Activated naive CD4-positive, alpha-beta T cell treated with anti-CD3 and anti-CD28 coated beads, Interleukin-2, amount 50 U/mL, for 72 hours (primary cell): ENCODE measurements at regions not wholly inside any gene's neighbourhood (a gene's known extent, or its start where the extent isn't known, plus 50 kb on each side); places are given as distances from the start of the nearest gene placed in this dataset.

Experiments
- ATAC-seq, 2 donors: fragments of 150-1000 bp; cut with Tn5 transposase; 2 replicates each; pipeline ENCODE4 v1.10.0; 2021; ENCODE audit warnings: mild to moderate bottlenecking in 2 of 2, moderate library complexity in 2 of 2
- DNase-seq, 2 donors: peaks; one replicate each; pipeline ENCODE4 v3.0.0; 2021 to 2022; ENCODE audit warnings: low spot score in 2 of 2
- H3K27ac Mint-ChIP-seq, 2 donors: one replicate each; pipeline ENCODE4 v1.8.0; 2022; ENCODE audit warnings: mild to moderate bottlenecking in 2 of 2, mixed read lengths in 2 of 2
- H3K36me3 Mint-ChIP-seq, 2 donors: one replicate each; pipeline ENCODE4 v1.8.0; 2022; ENCODE audit warnings: mixed read lengths in 2 of 2
- H3K9me3 Mint-ChIP-seq, 2 donors: one replicate each; pipeline ENCODE4 v1.8.0; 2022; ENCODE audit warnings: mixed read lengths in 2 of 2

DNA sequence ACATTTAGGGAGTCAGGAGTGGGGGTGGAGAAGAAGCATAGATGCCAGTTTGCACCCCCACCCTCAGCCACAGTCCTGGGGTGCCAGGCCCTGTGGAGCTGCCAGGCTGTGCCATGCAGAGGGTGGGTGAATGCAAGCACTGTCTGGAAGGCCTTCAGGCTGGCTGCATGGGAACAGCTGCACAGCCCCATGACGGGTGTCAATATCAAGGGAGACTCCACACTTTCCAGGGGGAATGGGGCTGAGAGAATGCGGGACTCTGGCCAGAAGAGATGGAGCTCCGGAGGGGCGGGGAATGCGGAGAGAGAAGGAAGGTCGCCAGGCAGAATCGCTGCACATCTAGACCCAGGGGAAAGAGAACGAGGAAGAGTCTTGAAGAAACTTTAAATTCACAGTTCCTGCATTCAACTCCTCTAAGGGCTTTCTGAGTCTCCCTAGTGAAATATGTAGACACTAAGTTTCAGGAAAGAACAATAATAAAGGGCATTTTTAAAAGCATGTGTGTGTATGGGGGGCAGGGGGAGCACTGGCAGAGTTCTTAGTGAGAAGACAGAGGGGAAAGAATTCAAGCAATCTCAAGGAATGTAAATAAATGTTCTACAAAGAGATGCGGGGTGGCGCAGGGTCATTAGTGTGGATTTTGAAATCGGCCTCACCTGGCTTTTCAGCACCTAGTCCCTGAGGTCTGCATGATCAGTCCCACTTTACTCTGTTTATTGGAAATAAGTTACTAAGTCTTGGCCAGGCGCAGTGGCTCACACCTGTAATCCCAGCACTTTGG, 59.1 kb downstream of the BOD1 start:
- Mint-ChIP-seq H3K9me3 (peaks cover 9 to 16% of the 10 kb centered on the region in 2 donors), H3K36me3 (peaks cover 6 to 19% of the 10 kb centered on the region in 2 donors), H3K27ac (no peak overlapping the region)
- ATAC-seq (no peak), DNase-seq (no peak)

DNA sequence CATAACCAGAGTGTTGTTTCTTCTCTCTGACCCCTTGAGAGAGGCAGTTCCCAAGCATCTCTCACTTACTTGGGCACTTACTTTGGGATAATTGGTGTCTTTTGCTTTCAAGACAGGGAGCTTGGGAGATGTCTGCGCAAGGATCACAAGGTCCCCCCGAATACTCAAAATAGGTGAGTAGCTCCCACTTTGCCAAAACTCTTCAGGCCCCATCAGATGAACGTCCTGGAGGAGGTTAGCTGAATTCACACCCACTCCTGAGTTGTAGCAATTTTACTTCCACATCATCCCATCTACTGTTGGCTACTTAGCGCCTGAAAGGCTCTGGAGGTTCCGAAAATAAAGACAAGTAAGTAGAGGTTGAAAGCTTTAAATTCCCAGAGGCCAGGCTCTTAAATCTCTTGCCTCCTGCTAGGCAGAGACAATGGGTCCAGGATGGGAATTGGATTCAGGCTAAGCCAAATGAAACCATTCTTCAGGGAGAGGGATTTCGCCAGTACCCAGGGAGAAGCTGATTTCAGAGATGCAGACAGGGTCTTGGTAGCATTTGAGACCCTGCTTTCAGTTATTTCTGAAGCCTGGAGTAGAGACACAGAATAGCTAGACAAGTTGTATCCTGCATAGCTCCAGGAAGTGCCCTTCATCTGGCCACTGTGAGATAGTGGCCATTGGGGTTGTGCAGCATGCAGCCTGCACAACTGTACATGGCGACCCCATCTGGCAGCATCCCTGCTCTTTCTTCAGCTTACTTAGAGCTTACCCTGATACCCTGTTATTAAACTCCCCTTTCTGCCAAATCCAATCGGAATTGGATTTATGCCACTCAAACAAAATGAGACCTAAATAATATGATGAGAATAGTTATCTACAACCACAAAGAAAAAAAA, 60.1 kb downstream of the BOD1 start:
- no peak overlapping the region for H3K27ac Mint-ChIP-seq
- ATAC-seq (no peak), DNase-seq (no peak)
- peaks cover 6 to 14% of the 10 kb centered on the region in 2 donors for H3K36me3 Mint-ChIP-seq
- H3K9me3 Mint-ChIP-seq = peaks cover 7 to 11% of the 10 kb centered on the region in 2 donors

- no peak for DNase-seq
- no peak for ATAC-seq
- Mint-ChIP-seq H3K36me3 (peaks cover 6% of the 10 kb centered on the region in 2 donors), H3K27ac (no peak overlapping the region), H3K9me3 (peaks cover 5 to 7% of the 10 kb centered on the region in 2 donors)
These were observed 61.3 kb downstream of the BOD1 start for GRCh38 chr5:173554989-173555705.

- no peak for ATAC-seq
These were observed 62.2 kb downstream of the BOD1 start for GRCh38 chr5:173554038-173554955.

GRCh38 chr5:173550641-173551040, 65.8 kb downstream of the BOD1 start:
- no peak overlapping the region for H3K27ac Mint-ChIP-seq
- no peak for ATAC-seq
- no peaks in the 10 kb centered on the region for H3K36me3 Mint-ChIP-seq
- no peak for DNase-seq
- no peaks in the 10 kb centered on the region for H3K9me3 Mint-ChIP-seq

More at GRCh38 chr5:173554038-173554955, 62.2 kb downstream of the BOD1 start:
- DNase-seq = no peak
- H3K27ac Mint-ChIP-seq = peak overlapping the region in 1 of 2 donors; percentile 19
- peaks cover under 1% of the 10 kb centered on the region in 2 donors for H3K9me3 Mint-ChIP-seq
- H3K36me3 Mint-ChIP-seq = peaks cover under 1% of the 10 kb centered on the region in 2 donors

DNA sequence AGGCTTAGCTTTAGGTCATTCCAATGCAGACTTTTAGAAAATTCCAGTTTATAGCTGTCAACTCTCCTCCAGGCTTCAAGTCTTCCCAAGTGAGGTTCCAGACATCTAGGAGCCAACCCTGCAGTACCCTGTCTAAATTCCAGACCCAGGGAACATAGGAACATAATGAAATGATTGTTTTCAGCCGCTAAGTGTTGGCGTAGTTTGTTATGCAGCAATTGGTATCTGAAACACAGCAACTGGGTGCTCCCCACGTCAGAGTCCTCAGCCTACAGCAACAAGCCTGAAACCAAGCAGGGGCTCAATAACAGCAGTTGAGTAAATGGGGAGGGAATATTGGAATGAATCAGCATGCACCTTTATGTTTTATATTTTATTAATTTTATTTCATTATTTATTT, 66.8 kb downstream of the BOD1 start:
- no peak for ATAC-seq
- Mint-ChIP-seq H3K9me3 (no peaks in the 10 kb centered on the region), H3K36me3 (no peaks in the 10 kb centered on the region), H3K27ac (no peak overlapping the region)
- no peak for DNase-seq

DNA sequence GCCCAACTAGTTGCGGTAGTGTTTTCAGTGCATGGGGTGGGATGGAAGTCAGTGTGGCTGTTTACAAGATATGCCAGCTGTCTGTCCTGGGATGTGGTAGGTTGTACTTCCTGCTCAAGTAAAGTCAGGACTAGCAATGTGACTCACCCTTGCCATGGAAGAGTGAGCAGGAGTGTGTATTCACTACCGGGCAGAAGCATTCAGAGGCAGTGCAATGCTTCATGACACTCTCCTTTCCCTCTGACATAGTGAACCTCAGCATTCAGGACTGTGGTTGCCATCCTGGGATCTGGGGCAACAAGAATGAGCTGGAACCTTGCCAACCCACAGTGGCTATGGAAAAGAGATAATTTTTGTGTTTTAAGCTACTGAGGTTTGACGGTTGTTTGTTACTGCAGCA, 68.9 kb downstream of the BOD1 start:
- no peaks in the 10 kb centered on the region for H3K9me3 Mint-ChIP-seq
- H3K27ac Mint-ChIP-seq = no peak overlapping the region
- H3K36me3 Mint-ChIP-seq = no peaks in the 10 kb centered on the region
- no peak for DNase-seq
- no peak for ATAC-seq

DNA sequence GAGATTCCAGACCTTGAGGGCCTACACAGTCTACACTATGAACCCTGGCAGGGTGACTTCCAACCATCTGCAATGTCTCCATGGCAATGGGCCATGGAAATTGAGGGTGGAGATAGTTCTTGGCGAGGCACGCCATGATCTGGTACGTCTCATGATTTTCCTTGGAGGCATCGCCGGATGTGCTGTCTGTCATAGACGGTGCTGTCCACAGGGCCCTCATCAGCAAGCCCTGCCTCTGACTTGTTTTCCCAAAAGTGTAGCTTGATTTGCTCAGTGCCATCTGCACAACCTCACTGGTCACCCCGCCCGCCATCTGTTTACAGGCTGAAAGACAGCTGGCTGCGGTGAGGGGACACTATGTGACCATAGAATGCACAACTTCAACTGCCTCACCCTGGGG, 73.5 kb downstream of the BOD1 start:
- no peak for DNase-seq
- Mint-ChIP-seq H3K36me3 (no peaks in the 10 kb centered on the region), H3K9me3 (no peaks in the 10 kb centered on the region), H3K27ac (no peak overlapping the region)
- ATAC-seq = no peak

- no peak overlapping the region for H3K27ac Mint-ChIP-seq
- no peaks in the 10 kb centered on the region for H3K9me3 Mint-ChIP-seq
- no peak for DNase-seq
- H3K36me3 Mint-ChIP-seq = no peaks in the 10 kb centered on the region
- ATAC-seq = no peak
These were observed 74.3 kb downstream of the BOD1 start for GRCh38 chr5:173542159-173542558.

GRCh38 chr5:173538654-173539053, 77.8 kb downstream of the BOD1 start:
- Mint-ChIP-seq H3K36me3 (no peaks in the 10 kb centered on the region), H3K9me3 (no peaks in the 10 kb centered on the region), H3K27ac (peak overlapping the region in 1 of 2 donors; percentile 30)
- ATAC-seq (no peak), DNase-seq (no peak)

GRCh38 chr5:173538018-173538417, 78.4 kb downstream of the BOD1 start:
- ATAC-seq (no peak), DNase-seq (no peak)
- Mint-ChIP-seq H3K27ac (no peak overlapping the region), H3K9me3 (no peaks in the 10 kb centered on the region), H3K36me3 (no peaks in the 10 kb centered on the region)

DNA sequence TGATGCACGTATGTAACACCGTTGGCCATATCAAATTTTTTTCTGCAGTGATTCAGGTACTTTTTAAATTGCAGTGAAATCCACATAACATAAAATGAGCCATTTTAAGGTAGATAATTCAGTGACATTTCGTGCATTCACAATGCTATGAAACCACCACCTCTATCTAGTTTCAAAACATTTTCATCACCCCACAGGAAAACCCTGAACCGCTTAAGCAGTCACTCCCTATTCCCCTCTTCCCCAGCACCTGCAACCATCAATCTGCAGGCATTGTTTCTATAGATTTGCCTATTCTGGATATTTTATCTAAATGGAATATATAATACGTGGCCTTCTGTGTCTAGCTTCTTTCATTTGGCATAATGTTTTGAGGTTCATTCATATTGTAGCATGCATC, 79.2 kb downstream of the BOD1 start:
- ATAC-seq = no peak
- DNase-seq = no peak
- H3K36me3 Mint-ChIP-seq = no peaks in the 10 kb centered on the region
- no peak overlapping the region for H3K27ac Mint-ChIP-seq
- no peaks in the 10 kb centered on the region for H3K9me3 Mint-ChIP-seq

DNA sequence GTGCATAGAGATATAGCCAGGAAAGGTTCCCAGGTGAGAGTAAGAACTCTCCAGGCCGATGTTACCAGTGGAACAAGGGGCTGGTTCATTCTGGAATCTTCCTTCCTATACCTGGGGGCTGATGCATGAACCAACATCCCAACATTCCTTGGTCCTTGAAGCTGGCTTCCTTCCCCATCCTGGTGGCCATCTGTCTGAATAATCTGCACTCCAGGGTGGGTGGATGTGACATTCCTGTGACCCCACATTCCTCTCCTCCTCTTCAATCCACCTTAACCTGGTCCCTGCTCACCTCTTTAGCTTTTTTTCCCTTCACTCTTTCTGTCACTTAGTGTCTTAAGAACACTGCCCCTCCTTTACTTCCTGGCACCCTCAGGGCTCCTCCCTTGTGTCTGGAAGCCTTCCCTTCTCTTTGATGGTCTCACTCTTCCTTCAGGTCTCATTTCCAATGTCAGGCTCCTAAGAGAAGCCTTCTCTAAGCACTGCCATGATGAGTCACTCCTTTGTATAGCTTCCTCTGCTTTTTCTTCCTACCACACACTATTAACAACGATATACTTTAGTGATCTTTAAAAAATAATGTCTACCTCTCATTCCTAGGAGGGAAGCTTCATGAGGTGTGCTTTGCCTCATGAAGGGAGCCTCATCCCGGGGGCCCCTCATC, 80.3 kb downstream of the BOD1 start:
- ATAC-seq (no peak), DNase-seq (no peak)
- Mint-ChIP-seq H3K36me3 (no peaks in the 10 kb centered on the region), H3K27ac (no peak overlapping the region), H3K9me3 (no peaks in the 10 kb centered on the region)

DNA sequence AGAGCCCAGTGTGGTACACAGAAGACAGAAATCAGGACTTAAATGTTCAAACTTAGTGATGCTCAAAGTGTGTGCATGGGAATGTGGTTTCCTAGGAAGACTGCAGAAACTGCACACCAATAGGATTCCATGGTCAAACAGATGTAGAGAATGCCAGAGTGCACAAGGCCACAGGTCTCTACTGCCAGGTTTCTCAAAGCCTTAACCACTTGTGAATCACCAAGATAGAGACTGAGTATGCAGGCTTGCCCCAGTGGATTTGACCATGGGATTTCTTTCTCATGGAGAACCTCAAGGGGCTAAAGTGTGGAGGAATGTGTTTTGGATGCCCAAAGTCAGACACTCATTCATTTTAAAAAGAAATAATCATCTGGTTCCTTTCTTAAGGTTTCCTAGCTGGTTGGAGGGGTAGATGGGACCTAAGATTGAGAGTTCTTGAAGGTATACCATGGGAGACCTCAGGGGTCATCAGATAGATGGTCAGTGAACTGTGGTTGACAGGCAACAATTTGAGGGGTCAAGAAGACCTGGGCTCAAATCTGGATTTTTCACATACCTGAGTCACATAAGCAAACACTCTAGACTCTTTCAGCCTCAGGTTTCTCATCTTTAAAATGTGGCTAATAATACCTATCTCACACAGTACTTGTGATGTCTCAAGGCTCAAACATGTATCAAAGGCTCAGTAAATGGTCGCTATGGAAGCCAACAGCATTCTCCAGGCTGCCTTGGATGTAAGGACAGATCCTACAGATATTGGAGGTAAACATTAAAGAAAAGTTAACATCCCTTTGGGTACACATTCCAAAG, 81.1 kb downstream of the BOD1 start:
- no peak for DNase-seq
- H3K9me3 Mint-ChIP-seq = no peaks in the 10 kb centered on the region
- ATAC-seq = no peak
- H3K36me3 Mint-ChIP-seq = no peaks in the 10 kb centered on the region
- no peak overlapping the region for H3K27ac Mint-ChIP-seq

DNA sequence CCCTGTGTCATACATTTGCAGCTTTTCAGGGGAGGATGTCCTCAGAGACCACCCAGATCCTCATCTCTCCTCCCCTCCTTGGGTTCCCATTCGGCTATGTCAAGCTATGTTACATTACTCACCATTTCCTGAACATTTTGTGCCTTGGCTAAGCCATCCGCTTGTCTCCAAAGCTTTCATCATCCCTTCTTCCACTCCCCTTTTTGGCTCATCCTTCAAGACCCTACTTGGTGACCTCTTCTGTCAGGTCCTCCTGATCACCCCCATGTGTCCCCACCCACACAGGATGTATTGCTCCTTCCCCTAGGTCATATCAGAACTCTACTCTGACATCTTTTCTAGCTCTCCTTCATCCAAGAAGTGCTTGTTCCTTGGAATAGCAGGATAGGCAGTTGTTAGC, 81.8 kb downstream of the BOD1 start:
- ATAC-seq (no peak), DNase-seq (no peak)
- Mint-ChIP-seq H3K27ac (no peak overlapping the region), H3K36me3 (no peaks in the 10 kb centered on the region), H3K9me3 (no peaks in the 10 kb centered on the region)
